HCT116 (cell line): ENCODE measurements at regions not wholly inside any gene's neighbourhood (a gene's known extent, or its start where the extent isn't known, plus 50 kb on each side); places are given as distances from the start of the nearest gene placed in this dataset.

ENCODE experiments used
- CEBPB ChIP-seq: IDR thresholded peaks from 2 replicates; pipeline ENCODE4 v1.6.1; 2012; ENCODE audit warnings: low read depth
- CTCF ChIP-seq, 3 experiments: fragments of 200-600 bp in 1 of 3; sonication (generic) in 1 of 3; IDR thresholded peaks in 2 of 3; conservative IDR thresholded peaks in 1 of 3; 2 replicates each; pipeline ENCODE4 v1.5.1; 2012 to 2017; ENCODE audit warnings: low read depth in 2 of 3, low read length in 2 of 3, antibody characterized with exemption in 1 of 3, borderline replicate concordance in 1 of 3, control low read depth in 1 of 3, mild to moderate bottlenecking in 1 of 3, mixed read lengths in 1 of 3, mixed run types in 1 of 3, moderate library complexity in 1 of 3; ENCODE audit not compliant: insufficient read depth in 1 of 3
- ELF1 ChIP-seq: IDR thresholded peaks from 2 replicates; pipeline ENCODE4 v1.6.1; 2012; ENCODE audit warnings: low read depth, borderline replicate concordance
- POLR2A ChIP-seq: IDR thresholded peaks from 2 replicates; pipeline ENCODE4 v1.7.0; 2011; ENCODE audit warnings: borderline replicate concordance; ENCODE audit not compliant: insufficient read depth, insufficient read length; ENCODE audit errors: extremely low read depth
- POLR2AphosphoS5 ChIP-seq: IDR thresholded peaks from 2 replicates; pipeline ENCODE4 v1.6.1; 2011; ENCODE audit warnings: mild to moderate bottlenecking, low read depth, low read length, moderate library complexity
- RAD21 ChIP-seq: IDR thresholded peaks from 2 replicates; pipeline ENCODE4 v1.6.1; 2012; ENCODE audit warnings: low read depth, mild to moderate bottlenecking
- TF ChIP-seq, protein P1 (sequence below): IDR thresholded peaks from 2 replicates; pipeline ENCODE4 v1.6.1; 2012; ENCODE audit warnings: low read depth

DNA sequence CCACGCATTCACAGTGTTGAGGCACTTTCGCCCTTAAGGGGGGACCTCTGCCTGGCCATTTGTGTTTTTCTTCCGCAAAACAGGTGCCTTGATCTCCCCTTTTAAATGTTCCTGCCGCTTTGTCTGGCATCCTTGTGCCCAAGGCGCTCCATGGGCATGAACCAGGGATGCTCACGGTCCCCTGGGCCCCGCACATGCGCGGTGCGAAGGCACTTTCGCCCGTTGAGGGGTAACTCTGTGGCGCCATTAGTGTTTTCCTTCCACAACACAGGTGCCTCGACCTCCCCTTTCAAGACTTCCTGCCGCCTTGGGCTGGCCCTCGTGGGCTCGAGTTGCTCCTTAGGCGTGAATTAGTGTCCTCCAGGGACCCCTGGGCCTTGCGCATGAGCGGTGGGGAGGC, 335.5 kb downstream of the ALG10 start:
- no peak for TF ChIP-seq POLR2AphosphoS5
- TF ChIP-seq CTCF (IDR thresholded peaks at IDR 0.05 in 2 of 3, conservative IDR thresholded peaks at IDR 0.05 in 1 of 3; ENCODE audit: borderline replicate concordance in 1 of 3, insufficient read depth in 1 of 3, low read depth in 2 of 3, low read length in 2 of 3): no peak
- TF ChIP-seq RAD21: no peak
- TF ChIP-seq ELF1: no peak
- TF ChIP-seq, protein P1, sequence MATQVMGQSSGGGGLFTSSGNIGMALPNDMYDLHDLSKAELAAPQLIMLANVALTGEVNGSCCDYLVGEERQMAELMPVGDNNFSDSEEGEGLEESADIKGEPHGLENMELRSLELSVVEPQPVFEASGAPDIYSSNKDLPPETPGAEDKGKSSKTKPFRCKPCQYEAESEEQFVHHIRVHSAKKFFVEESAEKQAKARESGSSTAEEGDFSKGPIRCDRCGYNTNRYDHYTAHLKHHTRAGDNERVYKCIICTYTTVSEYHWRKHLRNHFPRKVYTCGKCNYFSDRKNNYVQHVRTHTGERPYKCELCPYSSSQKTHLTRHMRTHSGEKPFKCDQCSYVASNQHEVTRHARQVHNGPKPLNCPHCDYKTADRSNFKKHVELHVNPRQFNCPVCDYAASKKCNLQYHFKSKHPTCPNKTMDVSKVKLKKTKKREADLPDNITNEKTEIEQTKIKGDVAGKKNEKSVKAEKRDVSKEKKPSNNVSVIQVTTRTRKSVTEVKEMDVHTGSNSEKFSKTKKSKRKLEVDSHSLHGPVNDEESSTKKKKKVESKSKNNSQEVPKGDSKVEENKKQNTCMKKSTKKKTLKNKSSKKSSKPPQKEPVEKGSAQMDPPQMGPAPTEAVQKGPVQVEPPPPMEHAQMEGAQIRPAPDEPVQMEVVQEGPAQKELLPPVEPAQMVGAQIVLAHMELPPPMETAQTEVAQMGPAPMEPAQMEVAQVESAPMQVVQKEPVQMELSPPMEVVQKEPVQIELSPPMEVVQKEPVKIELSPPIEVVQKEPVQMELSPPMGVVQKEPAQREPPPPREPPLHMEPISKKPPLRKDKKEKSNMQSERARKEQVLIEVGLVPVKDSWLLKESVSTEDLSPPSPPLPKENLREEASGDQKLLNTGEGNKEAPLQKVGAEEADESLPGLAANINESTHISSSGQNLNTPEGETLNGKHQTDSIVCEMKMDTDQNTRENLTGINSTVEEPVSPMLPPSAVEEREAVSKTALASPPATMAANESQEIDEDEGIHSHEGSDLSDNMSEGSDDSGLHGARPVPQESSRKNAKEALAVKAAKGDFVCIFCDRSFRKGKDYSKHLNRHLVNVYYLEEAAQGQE: no peak
- TF ChIP-seq CEBPB: no peak
- TF ChIP-seq POLR2A: no peak
